GM12864 (cell line): ENCODE measurements at regions not wholly inside any gene's neighbourhood (a gene's known extent, or its start where the extent isn't known, plus 50 kb on each side); places are given as distances from the start of the nearest gene placed in this dataset.
"Not testable (repeated sequence)": the region's sequence is repeated elsewhere in the genome, so short reads cannot be mapped to it uniquely, and the experiment has no call there.

ENCODE experiments used
- DNase-seq: peaks from one replicate; pipeline ENCODE4 v3.0.0-alpha.2; 2011; ENCODE audit warnings: low read depth
- H3K4me3 ChIP-seq: 2 replicates; pipeline ENCODE4 v1.5.1; 2011; ENCODE audit warnings: mild to moderate bottlenecking, low read depth, low read length, control low read depth
- TF ChIP-seq, protein P1 (sequence below): IDR thresholded peaks from 2 replicates; pipeline ENCODE4 v1.5.1; 2011; ENCODE audit warnings: low read depth, mild to moderate bottlenecking, moderate library complexity, low read length, control low read depth, inconsistent platforms; ENCODE audit errors: missing control alignments

- DNase-seq = no peak
- no peak overlapping the region for H3K4me3 ChIP-seq
- TF ChIP-seq, protein P1, sequence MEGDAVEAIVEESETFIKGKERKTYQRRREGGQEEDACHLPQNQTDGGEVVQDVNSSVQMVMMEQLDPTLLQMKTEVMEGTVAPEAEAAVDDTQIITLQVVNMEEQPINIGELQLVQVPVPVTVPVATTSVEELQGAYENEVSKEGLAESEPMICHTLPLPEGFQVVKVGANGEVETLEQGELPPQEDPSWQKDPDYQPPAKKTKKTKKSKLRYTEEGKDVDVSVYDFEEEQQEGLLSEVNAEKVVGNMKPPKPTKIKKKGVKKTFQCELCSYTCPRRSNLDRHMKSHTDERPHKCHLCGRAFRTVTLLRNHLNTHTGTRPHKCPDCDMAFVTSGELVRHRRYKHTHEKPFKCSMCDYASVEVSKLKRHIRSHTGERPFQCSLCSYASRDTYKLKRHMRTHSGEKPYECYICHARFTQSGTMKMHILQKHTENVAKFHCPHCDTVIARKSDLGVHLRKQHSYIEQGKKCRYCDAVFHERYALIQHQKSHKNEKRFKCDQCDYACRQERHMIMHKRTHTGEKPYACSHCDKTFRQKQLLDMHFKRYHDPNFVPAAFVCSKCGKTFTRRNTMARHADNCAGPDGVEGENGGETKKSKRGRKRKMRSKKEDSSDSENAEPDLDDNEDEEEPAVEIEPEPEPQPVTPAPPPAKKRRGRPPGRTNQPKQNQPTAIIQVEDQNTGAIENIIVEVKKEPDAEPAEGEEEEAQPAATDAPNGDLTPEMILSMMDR = peak; percentile 98
Observed at GRCh38 chr12:13534645-13535398, 338.3 kb downstream of the EMP1 start.

DNA sequence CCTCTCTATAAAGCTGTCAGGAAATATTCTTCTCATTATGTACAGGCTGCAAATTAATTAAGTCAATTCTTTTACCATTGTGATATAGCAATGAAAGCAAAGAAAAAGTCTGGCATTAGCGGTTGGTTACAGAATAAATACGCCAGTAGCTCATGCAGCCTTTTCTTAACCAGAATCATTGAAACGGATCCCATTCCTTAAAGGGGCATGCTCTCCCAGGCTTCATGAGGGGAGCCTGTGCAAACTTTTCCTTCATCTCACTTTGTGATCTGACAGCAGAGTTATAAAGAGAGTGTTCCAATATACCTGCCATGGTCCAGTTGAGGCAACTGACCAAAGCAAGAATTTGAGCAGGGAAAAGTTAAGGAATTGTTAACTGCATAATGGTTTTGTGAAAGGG is 337.7 kb downstream of the EMP1 start:
- TF ChIP-seq, protein P1 = no peak
- DNase-seq = no peak
- H3K4me3 ChIP-seq = no peak overlapping the region

- no peak for DNase-seq
- TF ChIP-seq, protein P1 = no peak
Observed at GRCh38 chr12:13530966-13531365, 334.4 kb downstream of the EMP1 start.

GRCh38 chr12:13526185-13526921 is 329.8 kb downstream of the EMP1 start:
- not testable (repeated sequence) for H3K4me3 ChIP-seq, DNase-seq

More at GRCh38 chr12:13530966-13531365, 334.4 kb downstream of the EMP1 start:
- H3K4me3 ChIP-seq = no peak overlapping the region

GRCh38 chr12:13523536-13524307 is 327.2 kb downstream of the EMP1 start:
- TF ChIP-seq, protein P1 = no peak
- H3K4me3 ChIP-seq = no peak overlapping the region
- DNase-seq = no peak

DNA sequence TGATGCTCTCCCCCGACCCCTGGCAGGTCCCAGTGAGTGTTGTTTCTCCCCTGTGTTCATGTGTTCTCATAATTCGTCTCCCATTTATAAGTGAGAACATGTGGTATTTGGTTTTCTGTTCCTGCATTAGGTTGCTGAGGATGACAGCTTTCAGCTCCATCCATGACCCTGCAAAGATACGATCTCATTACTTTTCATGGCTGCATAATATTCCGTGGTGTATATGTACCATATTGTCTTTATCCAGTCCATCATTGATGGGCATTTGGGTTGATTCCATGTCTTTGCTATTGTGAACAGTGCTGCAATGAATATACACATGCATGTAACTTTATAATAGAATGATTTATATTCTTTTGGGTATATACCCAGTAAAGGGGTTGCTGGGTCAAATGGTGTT is 321.5 kb downstream of the EMP1 start:
- not testable (repeated sequence) for H3K4me3 ChIP-seq

DNA sequence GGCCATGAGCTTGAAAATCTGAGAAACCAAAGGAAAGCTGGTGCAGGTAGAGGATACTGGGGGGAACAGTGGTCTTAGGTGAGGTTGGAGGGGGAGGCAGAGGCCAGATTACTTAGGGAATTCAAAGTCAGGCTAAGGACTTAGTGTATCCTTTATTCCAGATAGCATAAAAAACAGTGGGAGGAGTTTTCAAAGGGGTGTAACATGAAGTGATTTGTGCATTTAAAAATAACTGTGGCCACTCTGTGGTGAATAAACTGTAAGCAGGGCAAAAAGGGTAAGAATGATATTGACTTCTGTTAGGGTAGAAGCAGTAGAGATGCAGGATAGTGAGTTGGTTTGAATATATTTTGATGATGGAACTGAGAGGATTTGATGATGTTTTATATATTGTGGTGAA is 313.2 kb downstream of the EMP1 start:
- TF ChIP-seq, protein P1 = no peak
- no peak overlapping the region for H3K4me3 ChIP-seq
- no peak for DNase-seq

More for the DNA sequence above, 321.5 kb downstream of the EMP1 start:
- not testable (repeated sequence) for DNase-seq
